Astrocyte of the cerebellum (primary cell): ENCODE measurements at regions not wholly inside any gene's neighbourhood (a gene's known extent, or its start where the extent isn't known, plus 50 kb on each side); places are given as distances from the start of the nearest gene placed in this dataset.

Source experiments
- DNase-seq: peaks from one replicate; pipeline ENCODE4 v3.0.0-alpha.2; 2011; ENCODE audit warnings: low read depth
- H3K4me3 ChIP-seq: 2 replicates; pipeline ENCODE4 v1.5.1; 2011; ENCODE audit warnings: mild to moderate bottlenecking, low read depth, low read length, moderate library complexity
- CTCF ChIP-seq: IDR thresholded peaks from 2 replicates; pipeline ENCODE4 v1.5.1; 2012; ENCODE audit warnings: low read length, low read depth, moderate library complexity, mild to moderate bottlenecking; ENCODE audit errors: missing control alignments
- in situ Hi-C: cut with HindIII; loops from 2 replicates; pipeline ENCODE4 v1.10.0; 2017; ENCODE audit warnings: low sequenced_read_pairs

- no peak overlapping the region for H3K4me3 ChIP-seq
- DNase-seq: no peak
- in situ Hi-C loops: no loop called here
- TF ChIP-seq CTCF: no peak
Observed at GRCh38 chr11:134532921-134533421, 120.9 kb upstream of the B3GAT1 start.

GRCh38 chr11:134532131-134532920 is 120.3 kb upstream of the B3GAT1 start:
- DNase-seq: no peak
- no peak overlapping the region for H3K4me3 ChIP-seq
- TF ChIP-seq CTCF: no peak
- in situ Hi-C loops: no loop called here

GRCh38 chr11:134531327-134532130 is 119.5 kb upstream of the B3GAT1 start:
- no peak for TF ChIP-seq CTCF
- no peak for DNase-seq
- in situ Hi-C loops: no loop called here
- H3K4me3 ChIP-seq: no peak overlapping the region

- no peak for TF ChIP-seq CTCF
- no peak for DNase-seq
- H3K4me3 ChIP-seq: no peak overlapping the region
- in situ Hi-C loops: no loop called here
Observed at GRCh38 chr11:134530636-134531326, 118.7 kb upstream of the B3GAT1 start.

- in situ Hi-C loops: no loop called here
- no peak overlapping the region for H3K4me3 ChIP-seq
- DNase-seq: no peak
- TF ChIP-seq CTCF: no peak
Observed at GRCh38 chr11:134529212-134530096, 117.4 kb upstream of the B3GAT1 start.

GRCh38 chr11:134528453-134528852 is 116.4 kb upstream of the B3GAT1 start:
- H3K4me3 ChIP-seq: no peak overlapping the region
- DNase-seq: no peak
- in situ Hi-C loops: no loop called here
- TF ChIP-seq CTCF: no peak
